GM19397 (cell line): ENCODE measurements at regions not wholly inside any gene's neighbourhood (a gene's known extent, or its start where the extent isn't known, plus 50 kb on each side); places are given as distances from the start of the nearest gene placed in this dataset.

Source experiments
- ATAC-seq: cut with Tn5 transposase; IDR thresholded peaks from one replicate; pipeline ENCODE4 v1.9.1; 2021; ENCODE audit warnings: mild to moderate bottlenecking, moderate library complexity; ENCODE audit not compliant: unreplicated experiment

GRCh38 chr9:23938908-23939307, 112.9 kb upstream of the ELAVL2 start:
- no peak for ATAC-seq

- ATAC-seq: no peak
Observed at GRCh38 chr9:23934291-23934906, 108.4 kb upstream of the ELAVL2 start.

- ATAC-seq: no peak
Observed at GRCh38 chr9:23933348-23933747, 107.3 kb upstream of the ELAVL2 start.

- peak; percentile 83 for ATAC-seq
Observed at GRCh38 chr9:23926368-23926767, 100.3 kb upstream of the ELAVL2 start.

GRCh38 chr9:23914431-23915003, 88.5 kb upstream of the ELAVL2 start:
- ATAC-seq: no peak

- no peak for ATAC-seq
Observed at GRCh38 chr9:23907343-23907742, 81.3 kb upstream of the ELAVL2 start.

- ATAC-seq: no peak
Observed at GRCh38 chr9:23887781-23888180, 61.7 kb upstream of the ELAVL2 start.
